ENCODE measurements at regions not wholly inside any gene's neighbourhood (a gene's known extent, or its start where the extent isn't known, plus 50 kb on each side); places are given as distances from the start of the nearest gene placed in this dataset.
"Not testable (repeated sequence)": the region's sequence is repeated elsewhere in the genome, so short reads cannot be mapped to it uniquely, and the experiment has no call there.

- in situ Hi-C loops (cut with MboI; ENCODE audit: low pct_unique_long_range_greater_than_20kb, low sequenced_read_pairs): no loop called here
- no peak for DNase-seq
Observed at GRCh38 chr11:100525197-100525596, 161.9 kb upstream of the ARHGAP42 start.

- in situ Hi-C loops (cut with MboI; ENCODE audit: low pct_unique_long_range_greater_than_20kb, low sequenced_read_pairs): no loop called here
- DNase-seq: peak; percentile 12
Observed at GRCh38 chr11:100525635-100526034, 161.5 kb upstream of the ARHGAP42 start.

DNA sequence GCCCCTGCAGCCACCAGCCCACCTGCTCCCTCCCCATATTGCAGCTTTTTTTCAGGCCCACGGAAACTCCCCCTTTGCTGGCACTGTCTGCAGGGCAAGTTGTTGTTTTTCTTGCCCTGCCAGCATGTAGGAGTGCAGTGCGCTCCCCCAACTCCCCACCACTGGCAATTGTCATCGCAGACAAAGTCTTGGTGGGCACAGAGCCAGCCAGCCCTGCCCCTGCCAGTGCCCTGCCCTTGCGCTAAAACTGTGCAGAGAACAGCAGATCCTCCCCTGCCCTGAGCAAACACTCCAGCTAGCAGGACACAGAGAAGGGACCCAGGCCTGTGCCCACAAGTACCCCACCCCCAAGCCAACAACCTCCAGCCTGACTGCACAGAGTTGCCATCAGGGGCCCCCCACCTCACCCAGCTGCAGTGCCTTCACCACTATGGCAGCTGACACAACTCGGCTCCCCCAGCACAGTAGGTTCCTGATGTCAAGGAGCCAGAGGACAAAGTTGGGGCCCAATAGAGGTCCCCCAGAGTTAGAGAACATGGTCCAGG is 158.1 kb upstream of the ARHGAP42 start:
- no peak for DNase-seq
- in situ Hi-C loops (cut with MboI; ENCODE audit: low pct_unique_long_range_greater_than_20kb, low sequenced_read_pairs): no loop called here

GRCh38 chr11:100531290-100531689 is 155.8 kb upstream of the ARHGAP42 start:
- in situ Hi-C loops (cut with MboI; ENCODE audit: low pct_unique_long_range_greater_than_20kb, low sequenced_read_pairs); DNase-seq: not testable (repeated sequence)

DNA sequence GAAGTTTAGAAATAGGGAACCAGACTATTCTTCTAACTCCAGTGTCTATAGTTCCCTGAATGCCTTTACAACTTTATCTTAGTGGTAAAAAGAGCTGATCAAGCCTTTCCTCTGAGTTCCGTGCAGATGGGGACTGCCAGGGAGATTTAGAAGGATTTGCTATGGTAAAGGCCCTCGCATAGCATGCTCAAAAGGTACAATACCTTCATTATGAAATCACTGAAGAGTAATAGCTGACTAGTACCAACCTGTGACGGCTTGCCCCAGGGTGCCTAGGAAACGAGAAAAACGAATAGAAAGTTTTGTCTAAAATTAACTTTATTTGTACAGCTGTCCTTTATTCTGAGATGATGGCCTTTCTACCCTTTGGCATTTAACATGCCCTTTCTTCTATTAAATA is 150.1 kb upstream of the ARHGAP42 start:
- DNase-seq: no peak
- in situ Hi-C loops (cut with MboI; ENCODE audit: low pct_unique_long_range_greater_than_20kb, low sequenced_read_pairs): no loop called here

- in situ Hi-C loops (cut with MboI; ENCODE audit: low pct_unique_long_range_greater_than_20kb, low sequenced_read_pairs): no loop called here
- DNase-seq: no peak
Observed at GRCh38 chr11:100543386-100543785, 143.7 kb upstream of the ARHGAP42 start.

DNA sequence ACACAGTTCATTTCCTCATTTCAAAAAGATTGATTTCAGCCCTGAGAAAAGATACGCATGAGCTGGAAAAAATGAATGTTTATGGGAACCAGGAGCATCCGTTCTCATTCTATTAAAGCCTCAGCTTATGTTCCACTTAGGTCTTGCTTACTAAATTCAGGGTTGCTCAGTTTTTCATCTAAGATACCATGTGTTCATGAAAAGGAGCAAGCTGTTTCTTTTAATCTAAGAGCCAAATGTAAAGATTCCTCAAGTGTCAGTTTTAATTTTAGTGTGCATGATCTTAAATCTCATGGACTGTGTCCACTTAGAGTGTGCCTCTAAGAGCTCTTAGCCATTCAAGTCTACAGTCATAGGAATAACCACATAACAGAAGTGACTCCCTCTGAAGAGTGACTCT is 141.5 kb upstream of the ARHGAP42 start:
- in situ Hi-C loops (cut with MboI; ENCODE audit: low pct_unique_long_range_greater_than_20kb, low sequenced_read_pairs): no loop called here
- no peak for DNase-seq

DNA sequence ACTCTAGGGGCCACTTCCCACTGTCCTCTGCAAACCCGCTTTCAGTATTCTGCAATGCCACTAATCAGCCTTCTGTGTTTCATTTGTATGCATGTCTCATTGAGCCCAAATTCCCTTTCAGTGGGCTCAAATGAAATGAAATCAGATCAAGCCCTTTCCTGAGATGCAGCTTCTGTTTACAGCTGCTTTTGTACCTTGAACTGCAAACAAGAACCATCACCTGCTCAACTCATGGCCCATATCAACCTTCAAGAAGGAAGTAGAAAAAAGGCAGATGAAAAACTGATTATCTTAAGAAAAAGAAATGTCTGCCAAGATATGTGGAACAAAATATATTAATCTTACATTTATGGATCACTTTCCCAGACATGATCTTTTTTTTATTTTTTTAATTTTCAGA is 141.1 kb upstream of the ARHGAP42 start:
- no peak for DNase-seq
- in situ Hi-C loops (cut with MboI; ENCODE audit: low pct_unique_long_range_greater_than_20kb, low sequenced_read_pairs): no loop called here

DNA sequence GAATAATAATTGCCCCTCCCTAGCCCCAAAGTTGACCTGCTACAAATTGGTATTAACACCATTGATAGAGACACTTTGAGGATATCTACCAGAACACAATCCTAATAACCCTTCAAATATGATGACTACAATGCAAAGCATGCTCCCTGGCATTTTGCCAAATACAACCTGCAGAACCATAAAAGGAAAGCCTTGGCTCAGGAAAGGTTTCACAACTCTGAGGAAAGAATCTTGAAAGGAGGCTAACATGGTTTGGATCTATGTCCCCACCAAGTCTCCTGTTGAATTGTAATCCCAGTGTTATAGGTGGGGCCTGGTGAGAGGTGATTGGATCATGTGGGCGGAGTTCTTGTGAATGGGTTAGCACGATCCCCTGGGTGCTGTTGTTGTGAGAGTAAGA is 140.4 kb upstream of the ARHGAP42 start:
- no peak for DNase-seq
- in situ Hi-C loops (cut with MboI; ENCODE audit: low pct_unique_long_range_greater_than_20kb, low sequenced_read_pairs): no loop called here

DNA sequence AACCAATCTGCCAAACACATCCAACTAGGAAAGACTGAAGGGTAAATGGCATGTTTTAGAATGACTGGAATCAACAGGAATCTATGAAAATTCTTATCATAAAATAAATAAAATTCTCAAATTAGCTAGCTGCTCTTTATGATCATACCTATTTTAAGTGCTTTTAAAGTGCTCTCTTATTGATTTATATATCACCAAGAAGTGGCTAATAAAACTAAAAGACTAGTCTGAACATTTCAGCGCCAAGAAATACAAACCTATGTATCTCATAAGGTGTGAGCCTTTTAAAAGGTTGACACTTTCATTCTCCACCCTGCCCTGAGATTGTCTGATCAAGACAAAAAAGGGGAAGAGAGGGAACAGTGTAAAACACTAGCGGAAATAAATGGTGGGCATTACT is 136.8 kb upstream of the ARHGAP42 start:
- no peak for DNase-seq
- in situ Hi-C loops (cut with MboI; ENCODE audit: low pct_unique_long_range_greater_than_20kb, low sequenced_read_pairs): no loop called here

GRCh38 chr11:100550912-100551632 is 136.0 kb upstream of the ARHGAP42 start:
- DNase-seq: no peak
- in situ Hi-C loops (cut with MboI; ENCODE audit: low pct_unique_long_range_greater_than_20kb, low sequenced_read_pairs): no loop called here

DNA sequence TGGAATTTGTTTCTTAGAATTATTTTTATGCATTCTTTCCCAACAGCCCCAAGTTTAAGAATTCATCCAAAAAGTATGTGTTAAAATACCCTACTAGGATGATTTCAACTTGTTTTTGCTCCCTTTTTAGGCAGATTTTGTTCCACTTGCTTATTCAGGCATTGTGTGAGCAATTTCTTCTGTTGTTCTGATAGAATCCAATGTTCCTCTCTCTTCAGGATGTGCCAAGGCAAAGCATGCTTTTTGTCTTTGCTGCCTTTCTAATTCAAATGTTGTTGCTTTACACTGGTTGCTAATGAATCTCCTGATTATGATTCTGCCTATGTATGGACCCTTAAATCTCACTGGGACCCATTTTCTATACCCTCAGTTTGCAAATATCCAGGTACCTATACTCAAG is 131.2 kb upstream of the ARHGAP42 start:
- in situ Hi-C loops (cut with MboI; ENCODE audit: low pct_unique_long_range_greater_than_20kb, low sequenced_read_pairs): no loop called here

GRCh38 chr11:100556781-100557180 is 130.3 kb upstream of the ARHGAP42 start:
- no peak for DNase-seq
- in situ Hi-C loops (cut with MboI; ENCODE audit: low pct_unique_long_range_greater_than_20kb, low sequenced_read_pairs): no loop called here

More for the DNA sequence above, 131.2 kb upstream of the ARHGAP42 start:
- no peak for DNase-seq

DNA sequence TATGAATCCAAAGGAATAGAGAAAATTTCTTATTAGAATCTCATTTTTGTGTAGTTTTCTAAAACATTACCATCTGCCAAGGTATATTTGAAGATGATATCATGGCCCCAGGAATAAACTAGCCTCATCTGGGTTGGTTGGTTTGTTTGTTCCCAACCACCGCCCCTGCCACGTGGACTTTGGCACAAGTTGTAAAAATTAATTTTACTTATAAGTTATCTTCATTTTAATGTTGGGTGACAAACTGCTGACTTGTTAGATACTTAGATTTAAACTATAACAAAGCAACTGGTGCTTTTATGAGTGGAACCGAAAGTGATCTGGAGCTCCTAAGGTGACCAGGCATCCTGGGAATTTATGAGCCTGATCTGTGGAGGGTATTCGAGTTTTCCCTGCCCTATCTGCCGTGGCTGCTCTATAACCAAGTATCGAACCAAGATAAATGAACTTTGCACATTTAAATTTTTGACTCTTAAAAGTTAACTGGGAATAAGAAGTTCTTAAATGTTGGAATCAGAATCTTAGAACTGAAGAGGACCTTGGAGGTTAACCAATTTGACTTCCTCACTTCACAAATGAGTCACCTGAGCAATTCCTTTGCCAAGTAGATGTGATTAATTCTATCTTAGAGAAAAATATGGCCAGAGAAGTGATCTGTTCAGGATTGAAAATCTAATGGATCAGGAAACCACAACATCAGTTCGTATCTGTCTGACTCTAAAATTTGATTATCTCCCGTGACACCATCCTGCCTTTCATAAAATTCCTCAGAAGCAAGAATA is 129.1 kb upstream of the ARHGAP42 start:
- in situ Hi-C loops (cut with MboI; ENCODE audit: low pct_unique_long_range_greater_than_20kb, low sequenced_read_pairs): no loop called here
- no peak for DNase-seq

- in situ Hi-C loops (cut with MboI; ENCODE audit: low pct_unique_long_range_greater_than_20kb, low sequenced_read_pairs): no loop called here
- no peak for DNase-seq
Observed at GRCh38 chr11:100560606-100561005, 126.5 kb upstream of the ARHGAP42 start.

DNA sequence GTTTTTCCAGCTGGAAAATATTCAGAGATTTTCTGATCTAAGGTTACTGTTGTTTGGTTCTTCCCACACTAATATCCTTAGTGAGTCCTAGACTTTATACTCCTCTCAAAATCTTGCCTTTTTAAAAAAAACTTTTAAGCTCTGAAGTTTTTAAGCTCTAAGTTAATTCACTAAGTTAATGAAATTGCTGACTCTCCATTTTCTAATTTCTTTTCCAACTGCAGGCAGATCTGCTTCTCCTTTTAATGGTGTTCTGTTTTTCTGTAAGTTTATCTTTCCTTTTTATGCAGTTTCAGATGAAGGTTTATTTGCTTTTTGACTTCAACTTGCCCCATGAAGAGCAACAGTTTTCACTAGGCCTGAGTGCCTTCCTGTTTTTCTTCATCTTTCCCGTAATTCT is 125.8 kb upstream of the ARHGAP42 start:
- in situ Hi-C loops (cut with MboI; ENCODE audit: low pct_unique_long_range_greater_than_20kb, low sequenced_read_pairs): no loop called here
- DNase-seq: no peak

DNA sequence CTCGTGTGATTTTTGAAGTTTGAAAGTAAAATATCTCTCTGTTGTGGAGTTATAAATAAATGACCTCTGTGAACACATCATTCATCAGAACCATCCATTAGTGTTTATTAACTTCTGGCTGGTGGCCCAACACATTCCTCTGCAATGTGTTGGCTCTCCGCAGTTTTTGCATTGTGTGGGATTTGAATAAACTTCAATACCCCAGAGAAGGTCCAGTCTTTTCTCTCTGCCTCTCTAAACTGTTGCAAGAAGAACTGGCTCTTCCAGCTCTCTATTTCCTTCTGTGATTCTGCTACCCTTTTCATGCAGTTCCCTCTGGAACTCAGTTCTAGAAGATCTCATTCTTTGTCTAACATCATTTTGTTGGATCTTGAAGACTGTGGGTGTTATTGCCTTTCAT is 125.0 kb upstream of the ARHGAP42 start:
- DNase-seq: no peak
- in situ Hi-C loops (cut with MboI; ENCODE audit: low pct_unique_long_range_greater_than_20kb, low sequenced_read_pairs): no loop called here

DNA sequence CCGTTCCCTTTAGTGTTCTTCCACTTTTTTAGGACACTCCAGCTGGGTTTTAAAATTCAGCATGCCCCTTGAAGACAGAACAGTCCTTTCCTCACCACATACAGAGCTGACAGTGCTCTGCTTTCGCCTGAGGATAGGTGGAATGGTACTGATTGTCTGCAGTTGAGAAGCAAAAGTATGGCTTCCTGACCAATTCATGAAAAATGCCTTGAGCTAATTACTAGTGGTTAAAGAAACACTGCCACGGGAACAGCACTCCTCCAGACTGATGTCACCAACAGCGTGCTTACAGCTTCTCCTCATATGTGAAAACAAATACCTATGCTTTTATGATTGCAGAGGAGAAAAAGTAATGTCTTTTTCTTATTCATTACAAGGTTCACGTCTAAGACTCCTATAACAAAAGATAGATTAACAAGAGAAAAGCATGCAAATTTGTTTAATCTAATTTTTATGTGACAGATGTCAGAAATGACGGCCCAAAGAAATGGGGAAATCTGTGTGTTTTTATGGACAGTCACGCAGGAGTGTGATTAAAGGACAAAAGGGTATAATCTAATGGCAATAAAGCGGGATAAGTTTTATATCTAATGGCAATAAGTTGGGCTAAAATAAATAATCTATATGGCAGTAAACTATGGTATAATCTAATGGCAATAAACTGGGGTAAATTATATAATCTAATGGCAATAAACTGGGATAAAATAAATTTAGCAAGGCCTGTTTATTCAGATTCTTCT is 123.4 kb upstream of the ARHGAP42 start:
- in situ Hi-C loops (cut with MboI; ENCODE audit: low pct_unique_long_range_greater_than_20kb, low sequenced_read_pairs): no loop called here
- no peak for DNase-seq

DNA sequence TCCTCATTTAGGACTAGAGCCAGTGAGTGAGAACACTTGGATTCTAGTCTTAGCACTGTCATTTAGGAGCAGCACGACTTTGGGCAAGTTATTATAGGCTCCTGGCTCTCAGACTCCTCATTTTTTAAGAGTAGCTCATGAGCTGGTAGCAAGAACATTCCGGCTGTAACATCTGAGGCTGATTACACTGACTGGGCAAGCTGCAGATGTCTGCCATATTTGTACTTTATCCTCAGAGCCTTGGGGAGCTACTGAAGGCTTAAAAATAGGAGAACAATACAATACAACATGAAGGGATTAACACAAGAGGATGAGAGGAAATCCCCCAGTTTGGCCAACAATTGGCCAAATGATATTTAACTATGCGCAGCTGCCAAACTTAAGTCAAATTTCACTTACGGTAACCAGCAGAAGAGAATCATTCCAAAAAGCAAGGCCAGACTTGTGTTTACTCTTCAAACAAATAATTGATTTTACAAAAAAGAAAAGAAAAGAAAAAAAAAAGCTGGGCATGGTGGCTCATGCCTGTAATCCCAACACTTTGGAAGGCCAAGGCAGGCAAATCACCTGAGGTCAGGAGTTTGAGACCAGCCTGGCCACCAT is 113.1 kb upstream of the ARHGAP42 start:
- in situ Hi-C loops (cut with MboI; ENCODE audit: low pct_unique_long_range_greater_than_20kb, low sequenced_read_pairs): no loop called here
- DNase-seq: no peak

Data from KBM-7 (cell line).